PFSK-1 (cell line): ENCODE measurements at regions not wholly inside any gene's neighbourhood (a gene's known extent, or its start where the extent isn't known, plus 50 kb on each side); places are given as distances from the start of the nearest gene placed in this dataset.

ENCODE experiments used
- FOXP2 ChIP-seq: optimal IDR thresholded peaks from 2 replicates; pipeline ENCODE3; 2011; ENCODE audit warnings: borderline replicate concordance, control low read depth, inconsistent platforms; ENCODE audit not compliant: insufficient read depth; ENCODE audit errors: extremely low read length, extremely low read depth
- POLR2AphosphoS5 ChIP-seq: IDR thresholded peaks from 2 replicates; pipeline ENCODE4 v1.6.1; 2012; ENCODE audit warnings: low read depth, mild to moderate bottlenecking, control low read depth, low read length, moderate library complexity
- REST ChIP-seq, 2 experiments: IDR thresholded peaks; 2 replicates each; pipeline versions ENCODE4 v1.6.1 to v1.8.0; 2011 to 2012; ENCODE audit warnings: low read depth in 2 of 2, low read length in 2 of 2, control low read depth in 1 of 2, inconsistent platforms in 1 of 2, mild to moderate bottlenecking in 1 of 2, moderate library complexity in 1 of 2; ENCODE audit not compliant: insufficient read depth in 1 of 2
- SIN3A ChIP-seq: IDR thresholded peaks from 2 replicates; pipeline ENCODE4 v1.6.1; 2012; ENCODE audit warnings: mild to moderate bottlenecking, low read length, moderate library complexity, borderline replicate concordance; ENCODE audit not compliant: insufficient read depth
- TAF1 ChIP-seq: IDR thresholded peaks from 2 replicates; pipeline ENCODE4 v1.6.1; 2012; ENCODE audit warnings: low read length, control low read depth, borderline replicate concordance; ENCODE audit not compliant: insufficient read depth

DNA sequence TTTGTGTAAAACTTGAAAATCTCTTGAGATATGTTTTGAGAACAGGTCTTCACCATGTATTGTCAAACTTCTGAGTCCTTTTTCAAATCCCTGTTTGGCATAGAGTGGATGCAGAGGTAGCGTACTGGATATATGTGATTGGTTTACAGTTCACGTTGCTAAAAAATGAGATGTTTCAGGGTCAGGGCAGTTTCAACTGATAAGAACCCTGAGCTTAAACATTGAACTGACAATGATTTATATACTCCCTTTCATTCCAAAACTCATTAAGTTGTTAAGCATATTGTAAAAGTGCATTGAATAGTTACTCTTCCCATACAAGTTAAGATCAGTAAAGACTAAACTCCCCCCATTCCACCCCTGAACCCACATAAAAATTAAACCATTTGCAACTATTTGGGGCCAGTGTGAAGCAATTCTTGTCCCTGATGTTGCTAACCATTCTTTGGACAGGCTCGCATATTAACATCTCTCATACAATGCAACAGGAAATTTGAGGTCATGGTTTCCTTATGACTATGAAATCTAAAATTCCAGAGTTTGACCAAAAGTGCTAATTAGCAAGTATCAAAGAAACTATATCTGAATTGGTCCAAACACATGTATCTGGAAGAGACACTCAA is 470.9 kb upstream of the ACVR2A start:
- TF ChIP-seq REST (IDR thresholded peaks at IDR 0.05; ENCODE audit: insufficient read depth in 1 of 2, low read depth in 2 of 2, low read length in 2 of 2) (no peak), FOXP2 (no peak), TAF1 (no peak), SIN3A (no peak), POLR2AphosphoS5 (no peak)

- no peak for TF ChIP-seq FOXP2
- TF ChIP-seq POLR2AphosphoS5, result no peak
- TF ChIP-seq SIN3A, result no peak
- no peak for TF ChIP-seq REST (IDR thresholded peaks at IDR 0.05; ENCODE audit: insufficient read depth in 1 of 2, low read depth in 2 of 2, low read length in 2 of 2)
- TF ChIP-seq TAF1, result no peak
Measured at GRCh38 chr2:147368306-147368705, 476.5 kb upstream of the ACVR2A start.

GRCh38 chr2:147366279-147366678 is 478.6 kb upstream of the ACVR2A start:
- TF ChIP-seq POLR2AphosphoS5, result no peak
- TF ChIP-seq SIN3A, result no peak
- no peak for TF ChIP-seq REST (IDR thresholded peaks at IDR 0.05; ENCODE audit: insufficient read depth in 1 of 2, low read depth in 2 of 2, low read length in 2 of 2)
- no peak for TF ChIP-seq TAF1
- TF ChIP-seq FOXP2, result no peak

GRCh38 chr2:147365622-147366021 is 479.2 kb upstream of the ACVR2A start:
- no peak for TF ChIP-seq REST (IDR thresholded peaks at IDR 0.05; ENCODE audit: insufficient read depth in 1 of 2, low read depth in 2 of 2, low read length in 2 of 2)
- no peak for TF ChIP-seq TAF1
- no peak for TF ChIP-seq SIN3A
- no peak for TF ChIP-seq FOXP2
- no peak for TF ChIP-seq POLR2AphosphoS5

DNA sequence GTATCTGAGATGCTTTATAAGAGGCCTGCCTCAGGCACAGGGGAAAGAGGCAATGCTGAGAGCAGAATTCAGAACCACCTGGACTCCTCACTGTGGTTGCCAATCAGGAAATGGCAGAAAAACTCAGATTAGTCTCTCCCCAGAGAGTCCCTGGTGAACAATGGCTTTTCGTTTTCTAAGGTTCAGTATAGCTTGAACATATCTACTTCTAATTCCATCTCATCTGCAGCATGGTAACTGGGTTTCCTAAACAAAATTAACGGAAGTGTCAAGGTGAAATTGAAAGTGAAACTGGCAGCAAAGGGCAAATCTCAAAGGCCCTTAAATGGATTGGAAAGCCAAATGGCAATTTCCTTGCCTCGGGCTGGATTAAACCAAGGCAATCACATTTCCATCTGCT is 480.2 kb upstream of the ACVR2A start:
- TF ChIP-seq REST (IDR thresholded peaks at IDR 0.05; ENCODE audit: insufficient read depth in 1 of 2, low read depth in 2 of 2, low read length in 2 of 2) (no peak), POLR2AphosphoS5 (no peak), SIN3A (no peak), TAF1 (no peak), FOXP2 (no peak)
